ENCODE measurements at regions not wholly inside any gene's neighbourhood (a gene's known extent, or its start where the extent isn't known, plus 50 kb on each side); places are given as distances from the start of the nearest gene placed in this dataset.

DNA sequence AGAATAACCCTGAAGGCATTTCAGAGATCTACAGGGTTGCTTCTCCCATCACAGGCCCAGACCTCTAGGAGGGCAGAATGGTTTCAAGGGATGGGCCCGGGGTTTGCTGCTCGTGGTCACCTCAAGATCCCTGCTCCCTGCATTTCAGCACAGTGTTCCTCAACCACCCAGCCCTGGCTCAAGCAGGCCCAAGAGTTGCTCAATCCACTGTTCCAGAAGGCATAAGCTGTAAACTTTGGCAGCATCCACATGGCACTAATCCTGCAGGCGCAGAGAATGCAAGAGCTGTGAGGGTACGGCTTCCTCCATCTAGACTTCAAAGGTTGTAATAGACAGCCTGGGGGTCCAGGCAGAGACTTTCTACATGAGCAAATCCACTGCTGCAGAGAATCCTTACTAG lies 225.0 kb upstream of the UBASH3B start:
- DNase-seq (ENCODE audit: low read depth): no peak
- H3K4me3 ChIP-seq (ENCODE audit: low read length): no peak overlapping the region
- TF ChIP-seq, protein P1, sequence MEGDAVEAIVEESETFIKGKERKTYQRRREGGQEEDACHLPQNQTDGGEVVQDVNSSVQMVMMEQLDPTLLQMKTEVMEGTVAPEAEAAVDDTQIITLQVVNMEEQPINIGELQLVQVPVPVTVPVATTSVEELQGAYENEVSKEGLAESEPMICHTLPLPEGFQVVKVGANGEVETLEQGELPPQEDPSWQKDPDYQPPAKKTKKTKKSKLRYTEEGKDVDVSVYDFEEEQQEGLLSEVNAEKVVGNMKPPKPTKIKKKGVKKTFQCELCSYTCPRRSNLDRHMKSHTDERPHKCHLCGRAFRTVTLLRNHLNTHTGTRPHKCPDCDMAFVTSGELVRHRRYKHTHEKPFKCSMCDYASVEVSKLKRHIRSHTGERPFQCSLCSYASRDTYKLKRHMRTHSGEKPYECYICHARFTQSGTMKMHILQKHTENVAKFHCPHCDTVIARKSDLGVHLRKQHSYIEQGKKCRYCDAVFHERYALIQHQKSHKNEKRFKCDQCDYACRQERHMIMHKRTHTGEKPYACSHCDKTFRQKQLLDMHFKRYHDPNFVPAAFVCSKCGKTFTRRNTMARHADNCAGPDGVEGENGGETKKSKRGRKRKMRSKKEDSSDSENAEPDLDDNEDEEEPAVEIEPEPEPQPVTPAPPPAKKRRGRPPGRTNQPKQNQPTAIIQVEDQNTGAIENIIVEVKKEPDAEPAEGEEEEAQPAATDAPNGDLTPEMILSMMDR (conservative IDR thresholded peaks at IDR 0.05; ENCODE audit: low read depth, low read length): no peak

DNA sequence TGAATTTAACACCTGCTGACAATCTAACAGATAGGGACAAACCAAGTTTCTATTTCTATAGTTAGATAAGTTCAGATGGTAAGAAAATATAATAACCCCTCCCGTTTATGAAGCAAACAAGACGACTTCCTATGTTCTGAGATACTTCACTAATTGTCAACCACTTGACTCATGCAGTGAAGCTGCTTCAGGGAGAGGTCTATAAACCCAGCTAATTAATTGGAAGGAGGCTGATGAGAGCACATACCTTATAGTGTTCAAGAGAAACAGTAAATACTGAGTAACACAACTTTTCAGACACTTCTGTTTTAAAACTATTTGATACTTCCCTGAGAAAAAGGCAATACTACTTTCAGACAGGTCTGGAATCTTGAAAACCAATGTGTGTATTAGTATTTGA lies 229.4 kb upstream of the UBASH3B start:
- DNase-seq (ENCODE audit: low read depth): no peak
- H3K4me3 ChIP-seq (ENCODE audit: low read length): no peak overlapping the region
- TF ChIP-seq, protein P1 (conservative IDR thresholded peaks at IDR 0.05; ENCODE audit: low read depth, low read length): no peak

- no peak overlapping the region for H3K4me3 ChIP-seq (ENCODE audit: low read length)
- no peak for DNase-seq (ENCODE audit: low read depth)
- TF ChIP-seq, protein P1 (conservative IDR thresholded peaks at IDR 0.05; ENCODE audit: low read depth, low read length): no peak
Measured at GRCh38 chr11:122424636-122425035, 230.9 kb upstream of the UBASH3B start.

DNA sequence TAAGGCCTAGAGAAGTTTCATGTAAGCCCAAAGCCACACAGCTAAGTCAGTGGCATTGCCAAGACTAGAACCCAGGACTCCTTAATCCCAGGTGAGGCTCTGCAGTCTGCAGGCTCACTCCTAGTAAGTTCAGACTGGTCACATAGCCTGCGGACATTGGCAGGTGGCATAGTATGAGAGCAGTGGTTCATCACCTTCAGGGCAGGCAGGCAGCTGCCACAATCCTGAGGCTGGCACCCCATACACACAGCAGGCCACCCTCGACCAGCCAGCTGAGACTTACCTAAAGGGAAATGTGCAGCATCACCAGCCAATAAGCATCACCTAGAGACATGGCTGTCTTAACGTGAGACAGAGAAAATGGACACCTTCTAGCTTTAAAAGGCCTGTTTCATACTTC lies 231.6 kb upstream of the UBASH3B start:
- DNase-seq (ENCODE audit: low read depth): no peak
- no peak overlapping the region for H3K4me3 ChIP-seq (ENCODE audit: low read length)
- TF ChIP-seq, protein P1 (conservative IDR thresholded peaks at IDR 0.05; ENCODE audit: low read depth, low read length): no peak

GRCh38 chr11:122423273-122423672 lies 232.2 kb upstream of the UBASH3B start:
- TF ChIP-seq, protein P1 (conservative IDR thresholded peaks at IDR 0.05; ENCODE audit: low read depth, low read length): no peak
- H3K4me3 ChIP-seq (ENCODE audit: low read length): no peak overlapping the region

DNA sequence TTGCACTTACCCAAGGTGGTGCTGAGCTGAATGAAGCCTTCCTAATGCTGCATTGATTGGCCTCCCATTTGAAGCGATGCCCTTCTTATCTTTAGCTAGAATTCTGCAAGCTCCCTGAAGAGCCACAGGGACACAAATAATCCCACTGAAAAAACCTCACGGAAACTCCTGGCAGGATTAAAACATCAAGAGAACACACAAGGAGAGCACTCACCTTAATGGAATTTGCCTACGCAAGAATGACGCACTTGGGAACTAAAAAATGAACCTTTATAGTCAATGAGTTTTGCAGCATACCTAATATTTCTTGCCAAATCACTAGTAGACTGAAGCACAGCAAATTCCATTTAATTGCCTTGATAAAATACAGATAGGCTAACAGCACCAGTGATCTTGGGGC lies 232.8 kb upstream of the UBASH3B start:
- DNase-seq (ENCODE audit: low read depth): peak; percentile 8
- no peak overlapping the region for H3K4me3 ChIP-seq (ENCODE audit: low read length)
- TF ChIP-seq, protein P1 (conservative IDR thresholded peaks at IDR 0.05; ENCODE audit: low read depth, low read length): no peak

More at GRCh38 chr11:122423273-122423672, 232.2 kb upstream of the UBASH3B start:
- no peak for DNase-seq (ENCODE audit: low read depth)

DNA sequence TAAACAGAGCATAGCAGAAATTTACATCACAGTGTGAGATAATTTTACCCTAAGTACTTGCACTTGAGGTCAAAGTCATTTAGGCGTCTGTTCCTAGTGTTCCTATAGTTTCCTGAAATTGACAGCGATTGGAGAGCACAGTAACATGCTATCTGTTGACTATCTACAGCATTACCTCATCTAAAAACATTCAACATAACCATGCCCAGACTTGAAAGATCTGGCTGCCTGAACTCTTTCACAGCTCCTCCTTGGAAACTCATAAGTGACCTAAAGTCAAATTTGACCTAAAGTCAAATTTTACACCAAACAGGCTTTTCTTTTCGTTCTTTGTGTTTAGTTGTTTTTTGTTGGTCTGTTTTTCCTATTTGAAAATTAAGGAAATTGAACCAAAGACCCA lies 233.8 kb upstream of the UBASH3B start:
- TF ChIP-seq, protein P1 (conservative IDR thresholded peaks at IDR 0.05; ENCODE audit: low read depth, low read length): no peak
- H3K4me3 ChIP-seq (ENCODE audit: low read length): no peak overlapping the region
- DNase-seq (ENCODE audit: low read depth): no peak

Data from retinal pigment epithelial cell (primary cell).